Astrocyte of the spinal cord (primary cell): ENCODE measurements at regions not wholly inside any gene's neighbourhood (a gene's known extent, or its start where the extent isn't known, plus 50 kb on each side); places are given as distances from the start of the nearest gene placed in this dataset.

Experiments
- DNase-seq: peaks from one replicate; pipeline ENCODE4 v3.0.0; 2011; ENCODE audit warnings: low read depth, low spot score
- H3K4me3 ChIP-seq: 2 replicates; pipeline ENCODE4 v1.5.1; 2011; ENCODE audit warnings: low read depth, mild to moderate bottlenecking, low read length, moderate library complexity
- in situ Hi-C: cut with HindIII; loops from 2 replicates; pipeline ENCODE4 v1.10.0; 2017; ENCODE audit warnings: low sequenced_read_pairs
- TF ChIP-seq, protein P1 (sequence below): IDR thresholded peaks from 2 replicates; pipeline ENCODE4 v1.5.1; 2012; ENCODE audit warnings: low read depth, mild to moderate bottlenecking, low read length, inconsistent platforms

GRCh38 chr14:84027351-84027750, 1502.6 kb upstream of the FLRT2 start:
- TF ChIP-seq, protein P1, sequence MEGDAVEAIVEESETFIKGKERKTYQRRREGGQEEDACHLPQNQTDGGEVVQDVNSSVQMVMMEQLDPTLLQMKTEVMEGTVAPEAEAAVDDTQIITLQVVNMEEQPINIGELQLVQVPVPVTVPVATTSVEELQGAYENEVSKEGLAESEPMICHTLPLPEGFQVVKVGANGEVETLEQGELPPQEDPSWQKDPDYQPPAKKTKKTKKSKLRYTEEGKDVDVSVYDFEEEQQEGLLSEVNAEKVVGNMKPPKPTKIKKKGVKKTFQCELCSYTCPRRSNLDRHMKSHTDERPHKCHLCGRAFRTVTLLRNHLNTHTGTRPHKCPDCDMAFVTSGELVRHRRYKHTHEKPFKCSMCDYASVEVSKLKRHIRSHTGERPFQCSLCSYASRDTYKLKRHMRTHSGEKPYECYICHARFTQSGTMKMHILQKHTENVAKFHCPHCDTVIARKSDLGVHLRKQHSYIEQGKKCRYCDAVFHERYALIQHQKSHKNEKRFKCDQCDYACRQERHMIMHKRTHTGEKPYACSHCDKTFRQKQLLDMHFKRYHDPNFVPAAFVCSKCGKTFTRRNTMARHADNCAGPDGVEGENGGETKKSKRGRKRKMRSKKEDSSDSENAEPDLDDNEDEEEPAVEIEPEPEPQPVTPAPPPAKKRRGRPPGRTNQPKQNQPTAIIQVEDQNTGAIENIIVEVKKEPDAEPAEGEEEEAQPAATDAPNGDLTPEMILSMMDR: no peak
- in situ Hi-C loops: no loop called here
- H3K4me3 ChIP-seq: no peak overlapping the region
- no peak for DNase-seq

GRCh38 chr14:84028080-84028604, 1501.8 kb upstream of the FLRT2 start:
- H3K4me3 ChIP-seq: no peak overlapping the region
- in situ Hi-C loops: no loop called here
- no peak for DNase-seq
- TF ChIP-seq, protein P1: no peak

DNA sequence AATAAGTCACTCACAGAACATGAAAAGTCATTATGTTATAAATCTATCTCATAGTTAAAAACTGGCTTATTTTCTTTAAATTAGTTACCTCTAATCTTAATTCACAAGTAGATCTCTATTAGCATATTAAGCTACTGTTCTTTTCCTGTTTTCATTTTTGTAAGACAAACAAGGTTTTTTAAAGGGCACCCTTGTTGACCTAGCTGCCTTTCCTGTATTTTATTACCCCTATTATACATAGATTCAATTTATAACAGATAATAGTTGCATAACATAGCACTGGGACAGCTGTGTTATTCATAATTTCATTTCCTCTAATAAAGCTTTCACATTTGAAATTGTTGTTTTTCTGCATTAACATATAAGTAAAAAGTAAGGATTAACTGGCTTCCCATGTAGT, 1500.7 kb upstream of the FLRT2 start:
- H3K4me3 ChIP-seq: no peak overlapping the region
- in situ Hi-C loops: no loop called here
- TF ChIP-seq, protein P1: no peak
- DNase-seq: no peak

- in situ Hi-C loops: no loop called here
- no peak overlapping the region for H3K4me3 ChIP-seq
- TF ChIP-seq, protein P1: no peak
- no peak for DNase-seq
These were observed 1500.2 kb upstream of the FLRT2 start for GRCh38 chr14:84029720-84030119.

- peak; percentile 31 for DNase-seq
- H3K4me3 ChIP-seq: no peak overlapping the region
- TF ChIP-seq, protein P1: no peak
- in situ Hi-C loops: no loop called here
These were observed 1493.1 kb upstream of the FLRT2 start for GRCh38 chr14:84036840-84037239.

DNA sequence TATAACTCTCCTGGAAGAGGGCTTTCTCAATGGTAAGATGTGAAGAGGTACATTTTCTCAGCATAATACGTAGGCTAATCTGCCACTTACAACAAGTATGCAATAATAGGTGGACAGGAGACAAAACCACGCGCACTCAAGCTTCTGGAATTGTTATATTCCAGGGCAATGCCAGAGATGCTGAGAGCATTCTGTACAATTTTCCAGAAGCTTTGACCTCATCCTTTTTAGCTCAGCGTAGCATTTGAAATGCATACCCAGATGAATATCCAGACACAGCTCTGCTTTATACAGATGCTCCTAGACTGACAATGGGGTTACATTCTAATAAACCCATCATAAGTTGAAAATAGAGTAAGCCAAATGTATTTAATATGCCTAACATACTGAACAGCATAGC, 1492.4 kb upstream of the FLRT2 start:
- no peak for DNase-seq
- TF ChIP-seq, protein P1: no peak
- no peak overlapping the region for H3K4me3 ChIP-seq
- in situ Hi-C loops: no loop called here

DNA sequence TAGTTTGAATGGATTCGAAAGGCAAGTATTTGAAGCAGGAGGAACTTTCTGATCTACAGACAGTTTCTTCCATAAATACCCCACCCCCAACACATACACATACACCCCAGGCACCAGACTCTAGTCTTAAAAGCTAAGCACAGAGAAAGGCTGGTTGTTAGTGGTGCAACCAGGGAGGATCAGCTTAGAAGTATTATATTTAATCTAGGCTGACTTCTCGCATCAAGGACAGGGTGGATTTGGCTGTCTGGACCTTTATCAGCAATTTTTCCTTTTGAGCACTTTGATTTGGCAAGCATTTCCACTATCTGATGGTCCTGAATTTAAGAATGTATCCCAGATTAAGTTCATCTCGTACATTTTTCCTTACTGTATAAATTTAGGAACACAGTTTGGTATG, 1489.8 kb upstream of the FLRT2 start:
- H3K4me3 ChIP-seq: no peak overlapping the region
- TF ChIP-seq, protein P1: no peak
- no peak for DNase-seq
- in situ Hi-C loops: no loop called here
